HK-2 (cell line): ENCODE measurements at regions not wholly inside any gene's neighbourhood (a gene's known extent, or its start where the extent isn't known, plus 50 kb on each side); places are given as distances from the start of the nearest gene placed in this dataset.

ENCODE experiments used
- DNase-seq: peaks from one replicate; pipeline ENCODE4 v3.0.0-alpha.2; 2018; ENCODE audit not compliant: unreplicated experiment

DNA sequence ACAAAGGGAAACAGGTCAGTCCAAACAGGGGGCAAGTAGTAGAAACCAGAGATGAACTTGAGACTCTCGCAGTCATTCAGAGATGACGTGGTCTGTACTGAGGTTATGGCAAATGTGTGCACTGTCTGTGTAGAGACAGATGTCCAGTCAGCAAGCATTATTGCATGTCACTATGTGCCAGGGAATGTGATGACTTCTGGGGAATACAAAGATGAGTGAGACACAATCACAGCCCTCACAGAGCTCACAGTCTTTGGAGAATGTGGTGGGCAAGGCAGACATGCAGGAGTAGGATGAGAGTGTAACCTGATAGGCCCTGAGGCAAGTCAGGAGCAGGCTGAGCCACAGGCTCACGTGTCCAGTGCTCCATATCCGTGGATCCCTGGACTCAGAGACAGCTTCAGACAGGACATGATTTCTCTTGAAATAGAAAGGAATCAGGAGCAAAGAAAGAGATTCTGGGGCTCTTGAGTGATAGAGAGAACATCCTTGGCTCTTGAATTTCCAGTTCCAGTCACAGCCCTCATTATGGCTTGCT lies 550.7 kb downstream of the ETS1 start:
- DNase-seq: no peak

DNA sequence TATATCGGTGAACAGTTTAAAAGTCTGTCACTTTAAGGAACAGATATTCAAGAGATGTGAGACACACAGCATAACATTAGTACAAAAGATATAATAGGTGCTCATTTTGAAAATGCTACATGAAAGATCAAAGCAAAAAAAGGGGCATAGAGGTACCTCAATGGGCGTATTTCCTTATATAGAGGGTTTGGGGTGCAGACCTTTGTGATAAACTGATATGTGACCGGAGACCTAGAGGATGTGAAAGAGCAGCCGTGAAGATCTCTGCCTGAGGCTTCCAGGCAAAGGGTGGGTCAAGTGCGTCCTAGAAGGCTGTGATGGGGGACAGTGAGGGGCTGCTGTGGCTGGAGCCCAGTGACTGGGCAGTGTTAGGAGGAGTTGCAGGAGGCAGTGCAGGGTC lies 551.4 kb downstream of the ETS1 start:
- DNase-seq: no peak

- DNase-seq: peak; percentile 11
Measured at GRCh38 chr11:128031538-128032134, 555.7 kb downstream of the ETS1 start.

DNA sequence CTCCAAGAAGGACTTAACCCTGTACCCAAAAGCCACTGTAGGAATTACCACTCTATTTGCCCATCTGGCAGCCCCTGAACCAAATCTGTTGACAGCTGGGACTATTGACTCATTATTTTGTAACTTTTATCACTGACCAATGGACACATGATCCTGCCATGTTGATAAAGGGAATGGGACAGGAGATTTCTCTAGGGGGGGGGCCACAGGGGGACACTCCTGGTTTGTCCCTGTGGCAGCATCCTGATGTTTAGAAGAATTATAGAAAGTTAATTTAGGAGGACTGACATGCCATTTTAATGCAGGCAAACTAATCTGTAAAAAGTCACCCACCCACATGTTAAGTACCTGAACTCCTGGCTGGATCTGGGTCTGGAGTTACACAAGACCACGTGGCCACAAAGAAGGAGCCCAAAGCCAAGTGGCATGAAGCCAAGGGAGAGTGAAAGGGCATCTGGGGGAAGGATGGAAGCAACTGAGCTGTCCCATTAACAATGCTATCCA lies 558.1 kb downstream of the ETS1 start:
- DNase-seq: no peak

DNA sequence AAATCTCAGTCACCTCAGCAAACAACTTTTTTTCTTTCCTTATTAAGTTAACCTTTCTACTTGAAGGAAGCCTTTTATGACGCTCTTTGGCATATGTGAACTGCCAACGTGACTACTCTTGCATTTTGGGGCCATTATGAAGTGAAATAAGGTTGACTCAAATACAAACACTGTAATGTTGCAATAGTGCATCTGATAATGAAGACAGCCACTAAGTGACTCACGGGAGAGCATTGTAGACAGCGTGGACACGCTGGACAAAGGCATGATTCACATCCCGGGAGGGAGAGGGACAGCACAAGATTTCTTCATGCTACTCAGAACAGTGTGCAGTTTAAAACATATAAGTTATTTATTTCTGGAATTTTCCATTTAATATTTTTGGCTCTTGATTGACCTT lies 560.8 kb downstream of the ETS1 start:
- peak; percentile 4 for DNase-seq

GRCh38 chr11:128022761-128023160 lies 564.6 kb downstream of the ETS1 start:
- DNase-seq: no peak

GRCh38 chr11:128022007-128022368 lies 565.4 kb downstream of the ETS1 start:
- DNase-seq: no peak

GRCh38 chr11:128021349-128022006 lies 565.9 kb downstream of the ETS1 start:
- no peak for DNase-seq

GRCh38 chr11:128018692-128019091 lies 568.7 kb downstream of the ETS1 start:
- DNase-seq: no peak

GRCh38 chr11:128005562-128005961 lies 581.8 kb downstream of the ETS1 start:
- no peak for DNase-seq

DNA sequence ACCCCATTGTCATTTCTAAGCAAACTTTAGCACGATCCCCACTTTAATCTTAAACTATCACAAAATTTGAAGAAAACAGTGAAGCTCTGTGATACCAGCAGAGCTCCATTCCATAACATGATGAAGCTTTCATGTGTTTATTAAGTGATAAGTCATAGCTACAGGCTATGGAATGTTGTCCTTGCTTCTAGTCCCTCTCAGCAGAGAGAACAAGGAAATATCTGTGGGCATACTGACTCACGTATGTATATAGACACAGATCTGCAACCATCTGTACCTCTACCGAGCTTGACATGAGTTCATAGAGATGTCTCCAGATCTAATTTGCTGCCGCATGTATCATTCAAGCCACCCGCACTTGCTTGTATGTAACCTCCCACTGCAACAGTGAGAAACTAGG lies 588.9 kb downstream of the ETS1 start:
- DNase-seq: no peak

GRCh38 chr11:127997594-127997993 lies 589.8 kb downstream of the ETS1 start:
- DNase-seq: no peak

- DNase-seq: no peak
Measured at GRCh38 chr11:127996825-127997224, 590.5 kb downstream of the ETS1 start.

DNA sequence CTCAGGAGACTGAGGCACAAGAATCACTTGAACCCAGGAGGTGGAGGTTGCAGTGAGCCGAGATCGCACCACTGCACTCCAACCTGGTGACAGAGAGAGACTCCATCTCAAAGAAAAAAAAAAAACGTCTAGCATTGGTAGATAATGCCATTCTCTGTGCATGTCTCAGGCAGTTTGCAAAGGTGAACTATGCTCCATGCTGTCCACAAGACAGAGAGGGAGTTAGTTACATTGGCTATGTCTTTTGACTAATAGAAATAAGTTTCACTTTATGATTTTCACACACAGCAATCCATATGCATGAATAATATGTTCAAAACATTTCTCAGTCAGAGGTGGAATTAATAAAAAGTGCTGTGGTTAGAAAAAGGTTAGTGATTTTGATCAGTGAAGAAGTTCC lies 591.4 kb downstream of the ETS1 start:
- DNase-seq: no peak

DNA sequence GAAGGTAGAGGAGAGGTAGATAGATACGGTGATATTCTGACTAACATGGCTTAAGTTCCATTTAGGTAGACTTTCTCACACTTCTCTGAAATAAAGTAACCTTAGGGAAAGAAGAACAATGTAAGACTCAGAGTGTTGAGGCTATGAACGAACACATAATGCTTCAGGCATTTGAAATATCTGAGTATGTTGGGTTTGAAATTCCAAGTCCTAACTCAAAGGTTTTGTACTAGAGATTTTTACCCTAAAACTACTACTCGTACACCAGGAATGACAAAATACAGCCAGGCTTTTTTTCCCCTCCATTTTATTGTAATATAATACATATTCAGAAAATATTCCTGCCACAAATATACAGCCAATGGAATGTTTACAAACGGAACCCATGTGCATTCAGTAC lies 592.6 kb downstream of the ETS1 start:
- no peak for DNase-seq

DNA sequence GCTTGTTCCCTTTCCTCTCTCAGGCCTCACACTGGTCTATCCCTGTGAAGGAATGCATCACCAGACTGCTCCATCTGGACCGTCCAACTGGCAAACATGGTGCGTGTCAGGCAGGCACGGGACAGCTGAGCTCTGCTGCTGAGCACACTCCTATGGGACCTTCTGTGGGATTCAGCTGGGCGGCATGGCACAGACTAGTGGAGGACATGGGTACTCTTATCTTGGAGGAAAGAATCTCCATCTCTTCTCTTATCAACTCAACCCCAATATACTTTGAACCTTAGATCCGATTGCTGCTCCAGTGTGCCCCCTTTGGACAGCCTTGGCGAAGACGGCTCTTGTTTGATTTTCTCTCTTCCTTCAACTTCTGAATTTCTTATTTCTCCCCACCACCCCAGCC lies 593.6 kb downstream of the ETS1 start:
- no peak for DNase-seq

DNA sequence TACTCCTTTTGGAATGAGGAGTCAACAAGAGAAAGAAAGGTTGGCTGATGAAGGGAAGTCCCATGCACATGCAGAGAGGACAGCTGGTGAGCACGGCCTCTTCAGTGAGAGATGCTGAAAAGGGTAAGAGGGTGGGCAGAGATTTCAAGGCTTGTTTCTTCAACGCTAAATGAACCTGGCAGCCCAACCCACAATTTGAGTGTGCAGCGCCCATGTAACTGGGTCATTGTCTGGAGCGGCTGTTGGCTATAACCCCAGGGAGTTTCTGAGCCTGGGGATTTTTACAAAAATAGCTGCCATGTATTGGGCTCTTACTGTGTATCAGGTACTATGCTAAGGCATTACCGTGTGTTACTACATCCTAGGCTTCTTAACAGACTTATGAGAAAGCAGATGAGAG lies 594.1 kb downstream of the ETS1 start:
- DNase-seq: no peak

DNA sequence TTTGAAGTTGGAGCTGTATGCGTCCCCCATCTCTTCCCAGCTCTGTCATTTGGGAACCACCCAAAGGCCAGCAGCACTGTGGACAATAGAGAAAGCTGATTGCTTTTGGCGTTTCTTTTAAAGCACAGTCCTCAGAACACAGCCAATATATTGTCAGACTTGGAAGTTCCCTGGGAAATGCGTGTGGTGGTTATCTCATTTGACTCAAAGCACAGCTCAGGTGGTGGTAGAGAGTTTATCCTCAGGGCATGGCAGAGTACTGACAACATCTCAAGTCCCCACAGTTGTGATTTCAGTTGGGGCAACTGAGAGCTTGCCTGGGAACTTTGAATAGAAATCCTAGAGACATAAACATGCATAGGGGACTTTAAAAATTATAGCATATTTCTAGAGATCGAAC lies 601.3 kb downstream of the ETS1 start:
- DNase-seq: no peak

- DNase-seq: no peak
Measured at GRCh38 chr11:127972816-127973215, 614.5 kb downstream of the ETS1 start.

GRCh38 chr11:127971448-127971847 lies 615.9 kb downstream of the ETS1 start:
- no peak for DNase-seq

DNA sequence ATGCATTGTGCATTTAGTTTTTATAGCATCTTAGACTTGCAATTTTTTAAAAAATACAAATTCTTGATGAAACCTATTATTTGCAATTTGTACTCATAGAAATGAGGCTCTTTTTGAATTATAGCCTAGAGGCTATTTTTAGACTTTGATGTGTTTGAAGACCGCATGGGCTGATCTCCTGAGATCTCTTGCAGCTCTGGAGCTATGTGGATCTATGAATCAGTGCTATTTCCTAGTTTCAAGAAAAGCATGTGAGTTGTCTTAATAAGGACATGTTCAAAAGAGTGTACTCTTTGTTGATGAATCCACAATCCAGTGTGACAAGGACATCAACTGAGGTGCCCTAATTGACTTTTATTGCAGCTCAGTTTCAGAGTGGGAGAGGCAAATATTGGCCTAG lies 620.5 kb downstream of the ETS1 start:
- no peak for DNase-seq

- DNase-seq: no peak
Measured at GRCh38 chr11:127965939-127966668, 621.3 kb downstream of the ETS1 start.

DNA sequence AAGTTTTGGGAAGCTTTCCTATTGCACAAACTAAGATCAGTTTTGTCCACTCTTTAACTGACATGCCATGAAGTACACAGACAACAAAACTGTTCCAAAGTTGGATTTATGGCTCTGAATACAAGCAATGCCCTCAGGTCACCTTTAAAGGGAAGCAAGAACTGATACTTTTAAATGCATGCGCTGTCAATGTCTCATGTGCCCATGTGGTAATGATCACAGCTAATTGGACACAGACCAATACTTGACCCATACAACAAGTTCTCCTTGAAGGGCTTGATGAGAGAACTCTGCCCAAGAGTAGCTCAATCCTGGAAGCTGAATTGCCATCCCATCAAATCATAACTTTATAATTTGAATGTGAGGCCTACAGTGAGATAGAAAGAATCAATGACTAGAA lies 624.9 kb downstream of the ETS1 start:
- no peak for DNase-seq
